HepG2 (cell line): ENCODE measurements at regions not wholly inside any gene's neighbourhood (a gene's known extent, or its start where the extent isn't known, plus 50 kb on each side); places are given as distances from the start of the nearest gene placed in this dataset.

Experiments used
- KDM5B ChIP-seq: sonication (generic); formaldehyde crosslinking; IDR thresholded peaks from 2 replicates; pipeline ENCODE4 v1.4.0; 2020; ENCODE audit warnings: missing genetic modification reagents, mild to moderate bottlenecking, borderline replicate concordance
- MTF2 ChIP-seq: sonication (generic); formaldehyde crosslinking; IDR thresholded peaks from 2 replicates; pipeline ENCODE4 v1.5.0; 2020; ENCODE audit warnings: missing genetic modification reagents, borderline replicate concordance
- SOX5 ChIP-seq: IDR thresholded peaks from 2 replicates; pipeline ENCODE4 v1.6.1; 2016; ENCODE audit warnings: borderline replicate concordance
- TCF12 ChIP-seq, 2 experiments: fragments of 450-650 bp in 1 of 2; sonication (generic) in 1 of 2; formaldehyde crosslinking in 1 of 2; IDR thresholded peaks; 2 replicates each; pipeline versions ENCODE4 v1.6.1 to v1.8.0; 2017 to 2022; ENCODE audit warnings: antibody characterized with exemption in 1 of 2, mild to moderate bottlenecking in 1 of 2, missing genetic modification reagents in 1 of 2, moderate library complexity in 1 of 2
- ZC3H4 ChIP-seq: sonication (generic); formaldehyde crosslinking; IDR thresholded peaks from 2 replicates; pipeline ENCODE4 v1.4.0; 2020; ENCODE audit warnings: missing genetic modification reagents, borderline replicate concordance
- ZFP90 ChIP-seq: sonication (generic); formaldehyde crosslinking; IDR thresholded peaks from 2 replicates; pipeline ENCODE4 v1.8.0; 2022; ENCODE audit warnings: missing genetic modification reagents, mild to moderate bottlenecking, inconsistent platforms, borderline replicate concordance
- ZNF224 ChIP-seq: sonication (generic); formaldehyde crosslinking; IDR thresholded peaks from 2 replicates; pipeline ENCODE4 v1.5.0; 2020; ENCODE audit warnings: mild to moderate bottlenecking, missing genetic modification reagents
- ZNF451 ChIP-seq: sonication (generic); formaldehyde crosslinking; IDR thresholded peaks from 2 replicates; pipeline ENCODE4 v1.5.0; 2020; ENCODE audit warnings: mild to moderate bottlenecking, missing genetic modification reagents
- ZNF589 ChIP-seq: sonication (generic); formaldehyde crosslinking; conservative IDR thresholded peaks from 2 replicates; pipeline ENCODE4 v1.8.0; 2022; ENCODE audit warnings: mild to moderate bottlenecking, moderate library complexity, missing genetic modification reagents
- ZNF614 ChIP-seq: IDR thresholded peaks from 2 replicates; pipeline ENCODE4 v1.6.1; 2018; ENCODE audit warnings: missing biosample characterization, missing genetic modification reagents, inconsistent platforms, borderline replicate concordance
- ZNF724P ChIP-seq: sonication (generic); formaldehyde crosslinking; IDR thresholded peaks from 2 replicates; pipeline ENCODE4 v1.8.0; 2022; ENCODE audit warnings: missing genetic modification reagents, borderline replicate concordance
- ZNF788 ChIP-seq: sonication (generic); formaldehyde crosslinking; IDR thresholded peaks from 2 replicates; pipeline ENCODE4 v1.5.0; 2020; ENCODE audit warnings: mild to moderate bottlenecking, missing genetic modification reagents, borderline replicate concordance
- TF ChIP-seq, protein P1 (sequence below): sonication (generic); formaldehyde crosslinking; IDR thresholded peaks from 2 replicates; pipeline ENCODE4 v1.5.0; 2020; ENCODE audit warnings: mild to moderate bottlenecking, missing genetic modification reagents, moderate library complexity
- TF ChIP-seq, protein P2 (sequence below): sonication (generic); formaldehyde crosslinking; IDR thresholded peaks from 2 replicates; pipeline ENCODE4 v1.5.0; 2020; ENCODE audit warnings: mild to moderate bottlenecking, missing genetic modification reagents
- TF ChIP-seq, protein P3 (sequence below): sonication (generic); formaldehyde crosslinking; IDR thresholded peaks from 2 replicates; pipeline ENCODE4 v1.4.0; 2020; ENCODE audit warnings: mild to moderate bottlenecking, missing genetic modification reagents
- TF ChIP-seq, protein P4 (sequence below): sonication (generic); formaldehyde crosslinking; conservative IDR thresholded peaks from 2 replicates; pipeline ENCODE4 v1.8.0; 2022; ENCODE audit warnings: low read depth, missing genetic modification reagents
- TF ChIP-seq, protein P5 (sequence below): sonication (generic); formaldehyde crosslinking; IDR thresholded peaks from 2 replicates; pipeline ENCODE4 v1.5.0; 2020; ENCODE audit warnings: missing genetic modification reagents

DNA sequence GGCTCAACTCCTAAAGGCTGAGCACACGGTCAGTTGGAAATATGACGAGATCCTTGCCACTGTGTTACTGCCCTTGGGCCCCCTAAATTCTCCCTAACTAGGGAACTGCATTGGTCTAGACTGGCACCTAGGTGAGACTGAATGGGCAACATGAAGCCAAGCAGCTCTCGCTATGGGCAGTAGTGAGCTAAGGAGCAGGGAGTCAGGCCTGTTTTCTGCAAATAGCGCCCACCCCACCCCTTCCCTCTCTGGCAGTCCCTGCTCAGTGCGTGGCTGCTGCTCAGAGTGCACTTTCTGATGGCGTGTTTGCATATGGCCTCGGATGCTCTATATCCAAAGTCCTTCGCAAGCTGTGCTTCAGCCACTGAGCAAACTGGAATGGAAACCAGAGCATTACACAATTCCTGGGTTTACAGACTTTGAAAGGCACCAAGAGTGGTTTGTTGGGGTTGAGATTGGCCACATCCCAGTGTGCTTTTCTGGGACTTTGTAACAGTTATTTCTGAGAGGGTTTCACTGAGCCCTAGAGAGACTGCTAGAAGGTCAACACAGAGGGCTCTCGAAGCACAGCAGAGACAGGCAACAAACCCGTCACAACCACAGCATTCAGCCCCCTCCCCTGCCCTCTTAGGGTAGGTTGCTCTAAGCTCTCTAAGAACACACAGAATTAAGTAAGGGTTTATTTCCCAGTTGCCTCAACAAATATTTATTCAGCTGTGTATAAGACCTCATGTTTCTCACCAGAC is 419.9 kb downstream of the STK39 start (continued):
- TF ChIP-seq KDM5B (CRISPR knock-in tag) (peak; percentile 91; the same call in 1 of the 2 replicates), TCF12 (IDR thresholded peaks at IDR 0.05) (no peak), TCF12 (CRISPR knock-in tag; IDR thresholded peaks at IDR 0.05) (peak; percentile 88; the same call in 1 of the 2 replicates), ZNF589 (CRISPR knock-in tag) (peak; percentile 92; the same call in 1 of the 2 replicates), ZNF788 (peak; percentile 97; the same call in 1 of the 2 replicates), SOX5 (peak; percentile 91), ZNF224 (CRISPR knock-in tag) (peak; percentile 97), ZNF724P (CRISPR knock-in tag) (peak; percentile 49; the same call in 1 of the 2 replicates), ZNF614 (peak; percentile 99), ZNF451 (CRISPR knock-in tag) (peak; percentile 84), ZFP90 (CRISPR knock-in tag) (peak; percentile 75), MTF2 (CRISPR knock-in tag) (no peak; the same call in 1 of the 2 replicates), ZC3H4 (CRISPR knock-in tag) (no peak)
- TF ChIP-seq, protein P1, sequence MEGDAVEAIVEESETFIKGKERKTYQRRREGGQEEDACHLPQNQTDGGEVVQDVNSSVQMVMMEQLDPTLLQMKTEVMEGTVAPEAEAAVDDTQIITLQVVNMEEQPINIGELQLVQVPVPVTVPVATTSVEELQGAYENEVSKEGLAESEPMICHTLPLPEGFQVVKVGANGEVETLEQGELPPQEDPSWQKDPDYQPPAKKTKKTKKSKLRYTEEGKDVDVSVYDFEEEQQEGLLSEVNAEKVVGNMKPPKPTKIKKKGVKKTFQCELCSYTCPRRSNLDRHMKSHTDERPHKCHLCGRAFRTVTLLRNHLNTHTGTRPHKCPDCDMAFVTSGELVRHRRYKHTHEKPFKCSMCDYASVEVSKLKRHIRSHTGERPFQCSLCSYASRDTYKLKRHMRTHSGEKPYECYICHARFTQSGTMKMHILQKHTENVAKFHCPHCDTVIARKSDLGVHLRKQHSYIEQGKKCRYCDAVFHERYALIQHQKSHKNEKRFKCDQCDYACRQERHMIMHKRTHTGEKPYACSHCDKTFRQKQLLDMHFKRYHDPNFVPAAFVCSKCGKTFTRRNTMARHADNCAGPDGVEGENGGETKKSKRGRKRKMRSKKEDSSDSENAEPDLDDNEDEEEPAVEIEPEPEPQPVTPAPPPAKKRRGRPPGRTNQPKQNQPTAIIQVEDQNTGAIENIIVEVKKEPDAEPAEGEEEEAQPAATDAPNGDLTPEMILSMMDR (CRISPR knock-in tag) = peak; percentile 58
- TF ChIP-seq, protein P2, sequence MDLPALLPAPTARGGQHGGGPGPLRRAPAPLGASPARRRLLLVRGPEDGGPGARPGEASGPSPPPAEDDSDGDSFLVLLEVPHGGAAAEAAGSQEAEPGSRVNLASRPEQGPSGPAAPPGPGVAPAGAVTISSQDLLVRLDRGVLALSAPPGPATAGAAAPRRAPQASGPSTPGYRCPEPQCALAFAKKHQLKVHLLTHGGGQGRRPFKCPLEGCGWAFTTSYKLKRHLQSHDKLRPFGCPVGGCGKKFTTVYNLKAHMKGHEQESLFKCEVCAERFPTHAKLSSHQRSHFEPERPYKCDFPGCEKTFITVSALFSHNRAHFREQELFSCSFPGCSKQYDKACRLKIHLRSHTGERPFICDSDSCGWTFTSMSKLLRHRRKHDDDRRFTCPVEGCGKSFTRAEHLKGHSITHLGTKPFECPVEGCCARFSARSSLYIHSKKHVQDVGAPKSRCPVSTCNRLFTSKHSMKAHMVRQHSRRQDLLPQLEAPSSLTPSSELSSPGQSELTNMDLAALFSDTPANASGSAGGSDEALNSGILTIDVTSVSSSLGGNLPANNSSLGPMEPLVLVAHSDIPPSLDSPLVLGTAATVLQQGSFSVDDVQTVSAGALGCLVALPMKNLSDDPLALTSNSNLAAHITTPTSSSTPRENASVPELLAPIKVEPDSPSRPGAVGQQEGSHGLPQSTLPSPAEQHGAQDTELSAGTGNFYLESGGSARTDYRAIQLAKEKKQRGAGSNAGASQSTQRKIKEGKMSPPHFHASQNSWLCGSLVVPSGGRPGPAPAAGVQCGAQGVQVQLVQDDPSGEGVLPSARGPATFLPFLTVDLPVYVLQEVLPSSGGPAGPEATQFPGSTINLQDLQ = peak; percentile 86; the same call in 1 of the 2 replicates
- TF ChIP-seq, protein P3, sequence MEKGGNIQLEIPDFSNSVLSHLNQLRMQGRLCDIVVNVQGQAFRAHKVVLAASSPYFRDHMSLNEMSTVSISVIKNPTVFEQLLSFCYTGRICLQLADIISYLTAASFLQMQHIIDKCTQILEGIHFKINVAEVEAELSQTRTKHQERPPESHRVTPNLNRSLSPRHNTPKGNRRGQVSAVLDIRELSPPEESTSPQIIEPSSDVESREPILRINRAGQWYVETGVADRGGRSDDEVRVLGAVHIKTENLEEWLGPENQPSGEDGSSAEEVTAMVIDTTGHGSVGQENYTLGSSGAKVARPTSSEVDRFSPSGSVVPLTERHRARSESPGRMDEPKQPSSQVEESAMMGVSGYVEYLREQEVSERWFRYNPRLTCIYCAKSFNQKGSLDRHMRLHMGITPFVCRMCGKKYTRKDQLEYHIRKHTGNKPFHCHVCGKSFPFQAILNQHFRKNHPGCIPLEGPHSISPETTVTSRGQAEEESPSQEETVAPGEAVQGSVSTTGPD (CRISPR knock-in tag) = peak; percentile 19; the same call in 1 of the 2 replicates
- TF ChIP-seq, protein P4, sequence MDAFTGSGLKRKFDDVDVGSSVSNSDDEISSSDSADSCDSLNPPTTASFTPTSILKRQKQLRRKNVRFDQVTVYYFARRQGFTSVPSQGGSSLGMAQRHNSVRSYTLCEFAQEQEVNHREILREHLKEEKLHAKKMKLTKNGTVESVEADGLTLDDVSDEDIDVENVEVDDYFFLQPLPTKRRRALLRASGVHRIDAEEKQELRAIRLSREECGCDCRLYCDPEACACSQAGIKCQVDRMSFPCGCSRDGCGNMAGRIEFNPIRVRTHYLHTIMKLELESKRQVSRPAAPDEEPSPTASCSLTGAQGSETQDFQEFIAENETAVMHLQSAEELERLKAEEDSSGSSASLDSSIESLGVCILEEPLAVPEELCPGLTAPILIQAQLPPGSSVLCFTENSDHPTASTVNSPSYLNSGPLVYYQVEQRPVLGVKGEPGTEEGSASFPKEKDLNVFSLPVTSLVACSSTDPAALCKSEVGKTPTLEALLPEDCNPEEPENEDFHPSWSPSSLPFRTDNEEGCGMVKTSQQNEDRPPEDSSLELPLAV (CRISPR knock-in tag) = no peak; the same call in 1 of the 2 replicates
- TF ChIP-seq, protein P5, sequence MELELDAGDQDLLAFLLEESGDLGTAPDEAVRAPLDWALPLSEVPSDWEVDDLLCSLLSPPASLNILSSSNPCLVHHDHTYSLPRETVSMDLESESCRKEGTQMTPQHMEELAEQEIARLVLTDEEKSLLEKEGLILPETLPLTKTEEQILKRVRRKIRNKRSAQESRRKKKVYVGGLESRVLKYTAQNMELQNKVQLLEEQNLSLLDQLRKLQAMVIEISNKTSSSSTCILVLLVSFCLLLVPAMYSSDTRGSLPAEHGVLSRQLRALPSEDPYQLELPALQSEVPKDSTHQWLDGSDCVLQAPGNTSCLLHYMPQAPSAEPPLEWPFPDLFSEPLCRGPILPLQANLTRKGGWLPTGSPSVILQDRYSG (CRISPR knock-in tag) = 0 out of 2 replicates have a peak, but pooled peaks have one; percentile 75
